H1 (cell line): ENCODE measurements at regions not wholly inside any gene's neighbourhood (a gene's known extent, or its start where the extent isn't known, plus 50 kb on each side); places are given as distances from the start of the nearest gene placed in this dataset.

Experiments
- CTCF ChIA-PET: fragments of 300-600 bp; sonication (Branson Sonifier 250); formaldehyde crosslinking; loops from one replicate; lab custom pipeline; 2021; ENCODE audit not compliant: partially characterized antibody; lab: Charles Lee
- POLR2A ChIA-PET: fragments of 300-600 bp; sonication (Branson Sonifier 250); formaldehyde crosslinking; loops from one replicate; lab custom pipeline; 2021; ENCODE audit warnings: inconsistent platforms; ENCODE audit not compliant: partially characterized antibody; lab: Charles Lee
- DNase-seq, 2 experiments: peaks; one replicate each; pipeline versions ENCODE4 v3.0.0 to v3.0.0-alpha.2; 2010 to 2022; ENCODE audit warnings: low spot score in 2 of 2, low read depth in 1 of 2, mixed read lengths in 1 of 2
- FAIRE-seq: peaks from 2 replicates; lab custom pipeline; 2011; peaks lifted over from hg19 to GRCh38; lab: Jason Lieb, UNC
- H2AFZ ChIP-seq: 2 replicates; pipeline ENCODE4 v1.8.1; 2012; ENCODE audit warnings: low read length, inconsistent platforms
- H2AK5ac ChIP-seq: 2 replicates; pipeline ENCODE4 v1.6.1; 2013; ENCODE audit warnings: low read depth, low read length
- H2BK120ac ChIP-seq: replicated peaks from 2 replicates; pipeline ENCODE3; 2013; ENCODE audit warnings: low read depth, low read length, inconsistent platforms
- H2BK12ac ChIP-seq: 2 replicates; pipeline ENCODE4 v1.6.1; 2013; ENCODE audit warnings: low read depth, low read length
- H2BK15ac ChIP-seq: 2 replicates; pipeline ENCODE4 v1.6.1; 2013; ENCODE audit warnings: low read length
- H2BK20ac ChIP-seq: 2 replicates; pipeline ENCODE4 v1.6.1; 2013; ENCODE audit warnings: low read length
- H2BK5ac ChIP-seq: 2 replicates; pipeline ENCODE4 v1.6.1; 2013; ENCODE audit warnings: low read depth, low read length
- H3K14ac ChIP-seq: 2 replicates; pipeline ENCODE4 v1.6.1; 2013; ENCODE audit warnings: inconsistent platforms; ENCODE audit not compliant: insufficient read length
- H3K18ac ChIP-seq: 2 replicates; pipeline ENCODE4 v1.6.1; 2013; ENCODE audit warnings: low read length; ENCODE audit errors: extremely low read depth
- H3K23ac ChIP-seq: 2 replicates; pipeline ENCODE4 v1.6.1; 2013; ENCODE audit warnings: inconsistent platforms; ENCODE audit not compliant: insufficient read length
- H3K23me2 ChIP-seq: 2 replicates; pipeline ENCODE4 v1.6.1; 2013; ENCODE audit warnings: low read depth, low read length
- H3K27ac ChIP-seq: 2 replicates; pipeline ENCODE4 v1.6.1; 2011; ENCODE audit warnings: low read depth, low read length, inconsistent platforms
- H3K27me3 ChIP-seq, 4 experiments: replicated peaks in 1 of 4; 1 replicate in 1 of 4; 2 replicates in 3 of 4; pipeline versions ENCODE4 v1.6.1 to v1.8.1; 2011 to 2013; ENCODE audit warnings: low read length in 3 of 4, mild to moderate bottlenecking in 3 of 4, inconsistent platforms in 2 of 4, mixed read lengths in 2 of 4, moderate library complexity in 1 of 4; ENCODE audit not compliant: control insufficient read depth in 3 of 4, insufficient read depth in 3 of 4; ENCODE audit errors: extremely low read depth in 1 of 4
- H3K36me3 ChIP-seq, 4 experiments: 2 replicates each; pipeline versions ENCODE4 v1.6.1 to v1.8.1; 2011 to 2013; ENCODE audit warnings: mild to moderate bottlenecking in 4 of 4, low read length in 3 of 4, moderate library complexity in 2 of 4, control low read depth in 1 of 4, inconsistent platforms in 1 of 4; ENCODE audit not compliant: insufficient read depth in 4 of 4, control insufficient read depth in 2 of 4
- H3K4ac ChIP-seq: replicated peaks from 2 replicates; pipeline ENCODE3; 2013; ENCODE audit warnings: low read length, low read depth, mixed read lengths, inconsistent platforms; ENCODE audit not compliant: insufficient read length
- H3K4me1 ChIP-seq, 4 experiments: replicated peaks in 1 of 4; 1 replicate in 1 of 4; 2 replicates in 3 of 4; pipeline versions ENCODE4 v1.6.1 to v1.8.1; 2011 to 2013; ENCODE audit warnings: low read length in 3 of 4, inconsistent platforms in 2 of 4, mixed read lengths in 1 of 4; ENCODE audit not compliant: insufficient read depth in 4 of 4, control insufficient read depth in 3 of 4
- H3K4me2 ChIP-seq, 2 experiments: 2 replicates each; pipeline versions ENCODE4 v1.6.1 to v1.8.1; 2011 to 2013; ENCODE audit warnings: low read depth in 2 of 2, low read length in 2 of 2, control low read depth in 1 of 2, inconsistent platforms in 1 of 2, mild to moderate bottlenecking in 1 of 2; ENCODE audit not compliant: insufficient read depth in 1 of 2
- H3K4me3 ChIP-seq, 4 experiments: fragments of 200-600, 300-600 bp in 1 of 4; sonication (generic), shearing (Covaris generic), sonication (Bioruptor Twin) in 1 of 4; 2 replicates each; pipeline versions ENCODE4 v1.5.1 to v1.8.1; 2011 to 2016; ENCODE audit warnings: low read length in 4 of 4, low read depth in 3 of 4, control low read depth in 2 of 4, inconsistent platforms in 2 of 4, mild to moderate bottlenecking in 2 of 4, mixed read lengths in 1 of 4, moderate library complexity in 1 of 4; ENCODE audit not compliant: insufficient read depth in 2 of 4; ENCODE audit errors: extremely low read depth in 1 of 4
- H3K56ac ChIP-seq: replicated peaks from 2 replicates; pipeline ENCODE3; 2013; ENCODE audit warnings: low read depth, mild to moderate bottlenecking, mixed read lengths, low read length, inconsistent platforms; ENCODE audit not compliant: insufficient read length
- H3K79me1 ChIP-seq: 2 replicates; pipeline ENCODE4 v1.6.1; 2013; ENCODE audit warnings: low read depth, low read length, control low read depth
- H3K79me2 ChIP-seq, 2 experiments: 2 replicates each; pipeline versions ENCODE4 v1.6.1 to v1.8.1; 2012 to 2013; ENCODE audit warnings: low read length in 2 of 2, mild to moderate bottlenecking in 2 of 2, inconsistent platforms in 1 of 2; ENCODE audit not compliant: insufficient read depth in 2 of 2, control insufficient read depth in 1 of 2
- H3K9ac ChIP-seq, 4 experiments: replicated peaks in 1 of 4; 1 replicate in 1 of 4; 2 replicates in 3 of 4; pipeline versions ENCODE4 v1.6.1 to v1.8.1; 2011 to 2013; ENCODE audit warnings: low read depth in 3 of 4, low read length in 3 of 4, control low read depth in 2 of 4, mild to moderate bottlenecking in 2 of 4, moderate library complexity in 2 of 4, inconsistent platforms in 1 of 4; ENCODE audit errors: extremely low read depth in 1 of 4
- H3K9me3 ChIP-seq, 2 experiments: 2 replicates each; pipeline versions ENCODE4 v1.6.1 to v1.8.1; 2012 to 2013; ENCODE audit warnings: mild to moderate bottlenecking in 2 of 2, moderate library complexity in 2 of 2, control low read depth in 1 of 2, inconsistent platforms in 1 of 2, low read depth in 1 of 2, low read length in 1 of 2, mixed read lengths in 1 of 2; ENCODE audit not compliant: insufficient read depth in 2 of 2
- H4K20me1 ChIP-seq, 2 experiments: replicated peaks in 1 of 2; 2 replicates each; pipeline versions ENCODE3 to v1.8.1; 2011 to 2013; ENCODE audit warnings: inconsistent platforms in 2 of 2, low read length in 2 of 2, mild to moderate bottlenecking in 1 of 2; ENCODE audit not compliant: insufficient read depth in 2 of 2, control insufficient read depth in 1 of 2
- H4K5ac ChIP-seq: 2 replicates; pipeline ENCODE4 v1.6.1; 2013; ENCODE audit warnings: low read length, low read depth, mixed read lengths, inconsistent platforms; ENCODE audit not compliant: insufficient read length
- H4K8ac ChIP-seq: 2 replicates; pipeline ENCODE4 v1.8.0; 2013; ENCODE audit warnings: mild to moderate bottlenecking, moderate library complexity, low read length, inconsistent platforms; ENCODE audit not compliant: insufficient read depth; ENCODE audit errors: extremely low read depth
- H4K91ac ChIP-seq: replicated peaks from 2 replicates; pipeline ENCODE3; 2013; ENCODE audit warnings: low read length, mixed read lengths, inconsistent platforms; ENCODE audit not compliant: insufficient read length
- CHD1 ChIP-seq: IDR thresholded peaks from 2 replicates; pipeline ENCODE4 v1.6.1; 2012; ENCODE audit warnings: low read depth, low read length, improper control_type of control experiment
- FOSL1 ChIP-seq: IDR thresholded peaks from 2 replicates; pipeline ENCODE4 v1.6.1; 2011; ENCODE audit warnings: mild to moderate bottlenecking, low read depth, low read length, moderate library complexity; ENCODE audit not compliant: insufficient read depth
- WGBS, 2 experiments: shearing (Covaris generic) in 1 of 2; methylation state at CpG; one replicate each; pipeline versions ENCODE4 v1.1.6 to v1.1.7; 2013 to 2015; ENCODE audit warnings: low lambda C conversion rate in 2 of 2, mixed read lengths in 2 of 2, inconsistent platforms in 1 of 2, low coverage in 1 of 2, missing lambda C conversion rate in 1 of 2; ENCODE audit not compliant: insufficient replicate concordance in 2 of 2, insufficient coverage in 1 of 2, insufficient read length in 1 of 2; ENCODE audit errors: extremely low coverage in 1 of 2, missing lambda C conversion rate in 1 of 2; 5-methylcytosine and 5-hydroxymethylcytosine counted together

- Histone ChIP-seq H3K79me2 (no peaks in the 10 kb centered on the region), H3K27ac (no peak overlapping the region), H2AFZ (no peak overlapping the region), H2AK5ac (no peak overlapping the region), H2BK12ac (no peak overlapping the region), H3K4me3 (no peak overlapping the region), H3K9me3 (peaks cover 0 to 3% of the 10 kb centered on the region in 2 experiments; a peak in 1 of 4 replicates), H4K8ac (no peak overlapping the region), H2BK5ac (no peak overlapping the region), H3K56ac (no peak overlapping the region), H2BK15ac (no peak overlapping the region), H3K27me3 (no peaks in the 10 kb centered on the region), H3K36me3 (no peaks in the 10 kb centered on the region), H3K79me1 (no peaks in the 10 kb centered on the region), H2BK120ac (no peak overlapping the region), H4K91ac (no peak overlapping the region), H3K18ac (no peak overlapping the region), H3K4me1 (no peaks in the 10 kb centered on the region), H4K5ac (no peak overlapping the region), H3K23me2 (no peaks in the 10 kb centered on the region), H3K4me2 (no peak overlapping the region), H3K14ac (no peak overlapping the region), H3K4ac (no peak overlapping the region), H3K9ac (no peak overlapping the region), H2BK20ac (no peak overlapping the region), H3K23ac (no peak overlapping the region), H4K20me1 (no peaks in the 10 kb centered on the region)
- ChIA-PET CTCF (interaction anchor here (1.3 kb wide), 2 partner anchors 37 to 255 kb away, joined by 3 to 4 read pairs; no protein-coding TSS in a partner anchor), POLR2A (no interaction called here)
- WGBS, 2 experiments: 85% methylated on average over 5 of the region's 5 CpGs; no CpG with 5 or more reads in 1 of the 2 experiments
- FAIRE-seq (no peak), DNase-seq (no peak)
- TF ChIP-seq CHD1 (no peak), FOSL1 (no peak)
These were observed 341.7 kb upstream of the SMIM30 start for GRCh38 chr7:113460067-113460466.
